Skin epidermis (tissue), 12 donors: ENCODE measurements at regions not wholly inside any gene's neighbourhood (a gene's known extent, or its start where the extent isn't known, plus 50 kb on each side); places are given as distances from the start of the nearest gene placed in this dataset.

ENCODE experiments used
- H3K27ac ChIP-seq, 21 experiments: fragments of 200-600 bp; sonication (generic) in 11 of 21; one replicate each; pipeline ENCODE4 v1.5.0; 2020; ENCODE audit warnings: mild to moderate bottlenecking in 3 of 21, inconsistent platforms in 2 of 21, moderate library complexity in 2 of 21
- H3K4me3 ChIP-seq, 7 experiments: fragments of 200-600 bp; sonication (generic) in 2 of 7; one replicate each; pipeline ENCODE4 v1.5.0; 2020; ENCODE audit warnings: inconsistent platforms in 2 of 7, mild to moderate bottlenecking in 2 of 7, moderate library complexity in 1 of 7

DNA sequence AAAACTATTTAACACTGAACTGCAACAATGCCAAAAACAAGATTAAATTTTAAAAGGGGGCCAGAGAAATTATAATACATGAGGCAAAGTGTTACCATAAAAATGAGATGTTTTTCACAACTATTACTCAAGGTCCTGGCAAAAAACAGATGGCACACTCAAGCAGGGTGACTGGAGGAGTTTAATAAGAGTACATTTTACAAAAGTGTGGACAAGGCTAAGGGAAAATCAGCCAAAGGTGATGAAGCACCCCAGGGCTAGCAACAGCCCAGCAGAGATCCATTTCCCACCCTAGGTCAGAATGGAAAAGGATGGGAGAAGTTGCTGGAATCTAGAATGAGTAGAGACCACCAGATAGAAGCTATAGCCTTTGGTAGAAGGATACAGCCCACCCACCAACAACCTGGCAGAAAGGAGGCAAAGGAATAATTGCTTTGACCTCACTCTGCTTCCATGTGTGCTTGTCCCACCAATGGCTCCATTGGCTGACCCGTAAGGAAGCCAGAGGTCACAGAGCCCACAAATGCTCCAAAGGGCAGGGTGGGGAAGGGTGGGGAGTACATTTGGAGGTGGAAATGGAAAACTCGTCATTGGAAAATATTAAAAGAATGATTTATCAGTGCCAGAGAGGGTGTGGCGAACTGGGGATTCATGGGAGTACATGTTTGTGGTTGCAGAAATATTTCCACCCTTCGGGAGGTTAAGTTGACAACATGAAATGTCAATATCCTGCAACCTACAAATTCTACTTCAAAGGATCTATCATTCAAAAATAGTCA lies 161.0 kb upstream of the UBE2E2 start:
- H3K4me3 ChIP-seq = no peak overlapping the region
- H3K27ac ChIP-seq = peak overlapping the region in 1 of 21 experiments; percentile 18

DNA sequence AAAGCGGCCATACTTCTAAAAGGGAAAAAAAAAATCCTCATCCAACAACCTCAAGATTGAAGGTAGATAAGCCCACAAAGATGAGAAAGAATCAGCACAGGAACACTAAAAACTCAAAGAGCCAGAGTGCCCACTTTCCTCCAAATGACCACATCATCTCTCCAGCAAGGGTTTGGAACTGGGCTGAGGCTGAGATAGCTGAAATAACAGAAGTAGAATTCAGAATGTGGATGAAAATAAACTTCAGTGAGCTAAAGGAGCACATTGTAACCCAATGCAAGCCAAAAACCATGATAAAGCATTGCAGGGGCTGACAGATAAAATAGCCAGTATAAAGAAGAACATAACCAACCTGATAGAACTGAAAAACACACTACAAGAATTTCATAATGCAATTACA lies 158.7 kb upstream of the UBE2E2 start:
- H3K27ac ChIP-seq = no peak overlapping the region
- no peak overlapping the region for H3K4me3 ChIP-seq

DNA sequence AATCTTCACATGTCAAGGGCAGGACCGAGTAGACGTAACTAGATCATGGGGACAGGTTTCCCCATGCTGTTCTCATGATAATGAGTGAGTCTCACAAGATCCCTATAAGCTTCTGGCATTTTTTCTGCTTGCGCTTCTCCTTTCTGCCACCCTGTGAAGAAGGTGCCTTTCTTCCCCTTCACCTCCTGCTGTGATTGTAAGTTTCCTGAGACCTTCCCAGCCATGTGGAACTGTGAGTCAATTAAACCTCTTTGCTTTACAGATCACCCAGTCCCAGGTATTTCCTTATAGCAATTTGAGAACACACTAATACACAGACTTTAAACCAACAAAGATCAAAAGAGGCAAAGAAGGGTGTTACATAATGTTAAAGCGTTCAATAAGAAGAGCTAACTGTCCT lies 156.6 kb upstream of the UBE2E2 start:
- H3K4me3 ChIP-seq = no peak overlapping the region

DNA sequence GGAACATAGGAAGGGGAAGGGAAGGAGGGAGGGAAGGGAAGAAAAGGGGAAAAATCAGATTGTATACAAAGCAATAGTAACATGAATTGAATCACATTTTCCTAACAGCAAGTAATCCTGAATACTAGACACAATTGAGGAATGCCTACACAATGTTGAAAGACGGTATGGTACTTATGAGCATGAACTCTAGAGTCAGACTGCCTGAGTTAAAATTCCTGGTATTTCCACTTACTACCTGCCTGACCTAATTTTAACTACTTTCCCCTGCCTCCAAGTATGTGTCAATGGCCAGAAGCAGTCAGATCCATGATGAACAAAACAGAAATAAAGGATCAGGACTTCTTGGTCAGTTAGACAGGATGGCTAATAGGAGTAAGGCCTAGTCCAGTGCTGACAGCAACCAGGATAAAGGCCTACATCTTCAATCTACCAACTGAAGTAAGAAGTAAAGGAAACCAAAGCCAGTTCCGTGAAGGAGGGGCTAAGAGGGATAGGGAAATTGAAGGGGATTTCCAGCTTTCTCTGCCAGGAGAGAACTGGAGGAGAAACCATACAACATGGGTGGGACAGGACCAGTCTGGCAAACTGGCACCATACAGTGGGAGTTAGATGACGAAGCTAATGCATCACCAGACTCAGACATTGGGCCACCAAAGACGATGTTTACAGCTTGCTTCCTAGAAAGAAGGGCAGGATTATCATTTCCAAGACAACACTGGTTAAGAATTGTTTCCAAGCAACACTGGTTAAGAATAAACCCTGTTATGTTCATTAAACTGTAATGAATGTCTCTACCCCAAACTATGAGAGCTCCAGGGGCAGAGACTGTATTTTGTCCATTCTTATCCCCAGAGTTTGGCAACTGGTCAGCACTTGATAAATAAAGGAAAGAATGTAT lies 151.6 kb upstream of the UBE2E2 start:
- H3K27ac ChIP-seq = peak overlapping the region in 2 of 21 experiments; percentile 20 to 46
- H3K4me3 ChIP-seq = no peak overlapping the region

More for the DNA sequence above, 156.6 kb upstream of the UBE2E2 start:
- no peak overlapping the region for H3K27ac ChIP-seq

DNA sequence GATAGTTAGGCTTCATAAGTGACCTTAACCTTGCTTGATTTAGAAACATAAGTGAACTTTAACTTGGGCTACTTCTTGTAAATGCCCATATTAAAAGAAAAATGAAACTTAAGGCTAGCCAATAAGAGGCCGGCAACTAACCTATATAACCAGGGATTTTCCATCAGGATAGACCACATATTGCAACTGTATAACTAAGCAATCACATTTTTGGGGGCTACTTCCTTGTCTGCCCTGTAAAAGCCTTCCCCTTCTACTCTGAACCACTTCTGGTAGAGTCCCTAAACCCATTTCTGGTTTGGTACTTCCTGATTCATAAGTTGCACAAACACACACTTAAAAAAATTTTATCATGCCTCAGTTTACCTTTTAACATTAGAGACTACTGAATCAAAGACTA lies 150.9 kb upstream of the UBE2E2 start:
- H3K4me3 ChIP-seq = no peak overlapping the region
- H3K27ac ChIP-seq = peak overlapping the region in 2 of 21 experiments; percentile 20 to 46

DNA sequence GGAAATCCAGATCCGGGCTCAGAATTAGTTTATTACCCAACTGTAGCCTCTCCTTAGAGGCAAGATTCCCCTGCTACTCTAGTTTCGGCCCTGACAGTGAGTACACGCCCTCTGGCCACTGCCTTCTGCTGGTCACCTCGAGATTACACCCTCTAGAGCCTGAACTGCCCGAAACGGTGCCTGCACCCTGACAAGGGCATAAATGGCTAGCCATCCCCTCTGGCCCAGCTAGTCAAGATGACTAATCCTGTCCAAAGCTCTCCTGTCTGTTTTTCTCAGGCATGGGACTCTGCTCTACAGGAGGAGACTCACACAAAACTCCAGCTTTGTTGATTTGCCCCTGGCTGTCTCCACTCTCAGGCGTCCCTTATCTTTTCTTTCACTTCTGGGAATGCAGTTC lies 150.5 kb upstream of the UBE2E2 start:
- H3K27ac ChIP-seq = no peak overlapping the region
- no peak overlapping the region for H3K4me3 ChIP-seq

DNA sequence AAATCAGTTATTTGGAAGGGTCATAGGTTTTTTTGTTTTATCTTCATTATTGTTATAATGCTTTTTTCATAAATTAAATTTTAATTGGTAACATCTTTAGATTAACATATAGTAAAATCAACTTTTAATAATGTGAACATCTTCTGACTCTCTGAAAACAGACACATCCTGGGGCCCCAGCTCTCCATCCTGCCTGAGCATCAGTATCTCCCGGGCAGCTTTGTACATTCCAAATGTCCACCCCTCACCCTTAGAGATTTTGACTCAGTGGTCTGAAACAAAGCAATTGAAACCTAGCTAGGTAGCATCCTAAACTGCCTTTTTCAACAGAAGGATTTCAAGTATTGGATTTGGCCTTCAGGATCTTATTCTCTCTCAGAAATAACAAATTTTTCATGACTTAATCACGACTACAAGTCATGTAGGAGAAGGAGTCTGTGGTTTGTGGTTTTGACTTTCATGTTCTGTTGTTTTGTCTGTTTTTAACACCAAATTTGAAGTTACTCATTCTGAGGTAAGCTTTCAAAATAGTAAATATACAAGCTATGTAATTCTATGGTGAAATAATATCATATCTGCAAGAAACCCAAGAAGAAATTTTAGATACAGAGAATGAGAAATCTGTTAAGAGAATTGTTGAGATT lies 147.3 kb upstream of the UBE2E2 start:
- H3K27ac ChIP-seq = peak overlapping the region in 1 of 21 experiments; percentile 4

DNA sequence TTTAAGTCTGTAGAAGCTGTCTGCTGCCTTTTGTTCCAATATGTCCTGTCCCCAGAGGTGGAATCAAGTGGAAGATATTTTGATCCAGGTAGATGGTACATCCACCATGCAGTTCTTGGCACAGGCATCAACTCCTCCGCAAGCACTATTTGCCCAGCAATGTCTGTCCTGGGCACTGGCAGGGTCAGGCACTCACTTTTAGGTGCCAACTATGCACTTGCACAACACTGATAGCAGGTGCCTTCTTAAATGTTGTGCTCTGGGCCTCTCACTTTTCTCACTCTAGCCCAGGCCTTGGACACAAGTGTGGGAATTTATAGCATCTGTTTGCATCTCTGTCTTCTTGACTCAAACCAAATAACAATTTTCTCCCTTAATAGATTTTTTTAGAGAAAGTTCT lies 140.5 kb upstream of the UBE2E2 start:
- Histone ChIP-seq H3K4me3 (no peak overlapping the region), H3K27ac (no peak overlapping the region)

More for the DNA sequence above, 147.3 kb upstream of the UBE2E2 start:
- no peak overlapping the region for H3K4me3 ChIP-seq

DNA sequence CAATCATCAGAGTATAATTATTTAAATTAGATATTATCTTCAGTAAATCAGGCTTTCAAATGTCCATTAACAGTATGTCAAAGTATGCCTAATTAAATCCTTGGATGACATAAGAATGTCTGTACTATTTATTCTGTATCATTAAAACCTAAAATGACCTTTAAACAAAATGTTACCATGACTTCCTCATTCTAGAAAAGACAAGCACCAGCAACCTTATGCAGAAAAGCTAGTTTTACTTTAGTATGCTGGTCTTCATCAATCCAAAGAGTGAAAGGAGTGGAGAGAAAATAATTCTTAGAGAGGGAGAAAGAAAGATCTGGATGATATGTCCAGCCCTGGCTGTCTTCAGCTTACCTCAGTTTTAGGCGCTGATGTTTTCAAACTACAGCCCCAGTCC lies 140.1 kb upstream of the UBE2E2 start:
- H3K27ac ChIP-seq = no peak overlapping the region
- H3K4me3 ChIP-seq = no peak overlapping the region

DNA sequence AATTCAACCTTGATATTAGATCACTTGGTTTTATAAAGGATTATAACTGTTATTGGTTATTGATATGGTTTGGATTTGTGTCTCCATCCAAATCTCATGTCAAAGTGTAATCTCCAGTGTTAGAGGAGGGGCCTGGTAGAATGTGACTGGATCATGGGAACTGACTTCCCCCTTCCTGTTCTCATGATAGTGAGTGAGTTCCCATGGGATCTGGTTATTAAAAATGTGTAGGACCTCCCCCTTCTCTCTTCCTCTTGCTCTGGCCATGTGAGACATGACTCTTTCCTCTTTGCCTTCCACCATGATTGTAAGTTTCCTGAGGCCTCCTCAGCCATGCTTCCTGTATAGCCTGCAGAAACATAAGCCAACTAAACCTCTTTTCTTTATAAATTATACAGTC lies 136.0 kb upstream of the UBE2E2 start:
- no peak overlapping the region for H3K4me3 ChIP-seq
- no peak overlapping the region for H3K27ac ChIP-seq

DNA sequence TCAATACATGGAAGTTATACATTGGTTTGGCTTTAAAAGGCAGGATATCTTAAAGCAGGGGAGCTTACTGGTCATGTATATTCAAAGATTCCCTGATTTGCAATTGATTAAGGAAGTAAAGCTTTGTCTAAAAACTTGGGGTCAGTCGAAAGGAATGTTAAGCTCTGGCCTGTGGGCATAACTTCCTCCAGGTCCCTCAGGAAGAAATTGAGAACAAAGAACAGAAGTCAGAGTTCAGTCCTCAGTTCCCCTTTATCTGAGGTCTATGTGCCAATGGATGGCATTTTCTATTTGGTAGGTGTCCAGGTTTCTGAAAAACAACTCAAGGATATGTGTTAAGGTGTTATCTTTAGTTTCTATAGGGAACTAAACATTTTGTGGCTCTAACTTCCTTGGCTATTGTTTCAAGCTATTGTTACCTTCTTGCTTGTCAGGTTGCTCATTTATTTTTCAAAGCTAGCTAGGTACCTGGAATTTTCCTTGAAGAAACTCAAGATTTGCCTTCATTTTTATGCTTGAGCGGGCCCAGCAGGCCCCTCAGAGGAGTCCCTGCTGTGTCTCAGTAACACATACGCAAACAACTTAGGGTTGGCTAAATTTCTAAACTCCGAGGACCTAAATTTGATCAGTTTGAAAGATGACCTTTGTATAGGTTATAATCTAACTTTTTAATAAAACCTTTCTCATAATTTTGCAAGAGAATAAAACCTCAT lies 135.0 kb upstream of the UBE2E2 start:
- no peak overlapping the region for H3K27ac ChIP-seq
- no peak overlapping the region for H3K4me3 ChIP-seq

DNA sequence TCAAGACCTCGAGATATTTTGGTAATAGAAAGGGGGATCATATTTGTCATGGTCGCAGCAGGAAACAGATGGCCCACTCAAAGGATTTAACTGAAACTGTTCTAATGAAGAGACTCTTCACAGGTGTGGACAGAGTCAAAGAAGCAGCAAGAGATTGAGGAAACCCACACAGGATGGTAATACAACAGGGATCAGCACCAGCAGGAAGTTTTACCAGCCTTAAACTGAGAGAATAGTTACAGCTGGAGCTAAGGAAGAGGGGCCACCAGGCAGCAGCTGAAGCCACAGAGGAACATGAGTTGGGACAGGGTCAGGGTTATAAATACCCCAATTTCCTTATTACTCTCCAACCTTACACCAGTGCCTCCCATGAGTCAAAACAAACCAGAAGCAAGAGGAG lies 131.8 kb upstream of the UBE2E2 start:
- peak overlapping the region in 6 of 21 experiments; percentile 7 to 60 (median 35) for H3K27ac ChIP-seq
- H3K4me3 ChIP-seq = no peak overlapping the region

DNA sequence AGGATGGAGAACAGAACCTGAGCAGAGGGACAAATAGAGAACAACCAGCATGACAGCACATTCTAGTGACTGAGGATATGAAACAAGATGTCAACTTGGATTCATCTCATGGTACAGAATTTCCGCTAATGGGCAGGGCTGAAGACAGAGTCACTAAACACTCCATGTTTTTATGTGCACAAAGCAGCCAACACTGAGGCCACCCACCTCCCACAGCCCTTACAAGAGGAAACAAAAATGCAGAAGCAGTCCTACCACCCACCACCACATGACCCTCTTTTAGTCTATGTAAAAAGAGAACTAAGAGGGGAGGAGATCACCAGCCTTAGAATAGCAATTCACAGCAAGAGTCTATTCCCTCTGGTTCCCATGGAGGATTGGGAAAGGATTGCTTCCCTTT lies 131.4 kb upstream of the UBE2E2 start:
- Histone ChIP-seq H3K4me3 (no peak overlapping the region), H3K27ac (peak overlapping the region in 3 of 21 experiments; percentile 31 to 61 (median 60))

DNA sequence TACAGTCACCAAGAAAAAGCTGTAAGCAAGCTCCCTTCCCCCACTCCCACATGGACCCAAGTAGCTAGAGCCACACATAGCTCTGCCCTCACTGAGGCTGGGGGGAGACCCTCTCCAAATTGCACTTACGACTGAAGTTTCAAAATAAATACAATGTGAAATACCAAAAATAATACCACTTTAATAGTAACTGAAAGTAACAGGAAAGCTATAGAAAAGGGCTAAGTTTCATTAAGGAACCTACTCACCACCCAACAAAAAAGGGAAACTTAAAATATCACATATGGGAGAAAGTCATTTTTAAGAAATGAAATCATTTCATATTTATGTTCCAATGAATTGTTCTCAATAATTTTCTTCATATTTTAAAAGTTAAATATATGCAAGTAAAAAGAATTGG lies 130.4 kb upstream of the UBE2E2 start:
- Histone ChIP-seq H3K4me3 (no peak overlapping the region), H3K27ac (peak overlapping the region in 4 of 21 experiments; percentile 7 to 61 (median 40))

DNA sequence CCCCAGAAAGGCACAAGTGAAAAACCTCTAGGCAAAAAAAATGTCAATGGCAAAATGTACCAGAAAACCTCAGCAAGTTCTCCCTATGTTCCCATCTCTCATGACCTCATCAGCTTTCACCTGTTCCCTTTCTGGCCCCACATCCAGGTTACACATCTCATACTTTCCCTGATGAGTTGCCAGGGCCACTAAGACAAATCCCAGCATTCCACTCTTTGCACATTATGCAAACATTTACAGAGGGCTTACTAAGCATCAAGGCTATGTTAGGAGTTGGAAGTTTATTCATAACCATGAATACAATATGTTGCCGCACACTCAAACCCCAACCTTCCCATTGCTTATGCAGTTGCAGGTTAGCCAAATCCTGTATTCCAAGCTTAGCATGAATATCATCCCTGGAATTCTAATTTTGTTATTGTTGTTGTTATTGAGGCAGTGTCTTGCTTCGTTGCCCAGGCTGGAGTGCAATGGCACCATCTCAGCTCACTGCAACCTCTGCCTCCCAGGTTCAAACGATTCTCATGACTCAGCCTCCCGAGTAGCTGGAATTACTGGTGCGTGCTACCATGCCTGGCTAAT lies 129.3 kb upstream of the UBE2E2 start:
- Histone ChIP-seq H3K27ac (no peak overlapping the region), H3K4me3 (no peak overlapping the region)

DNA sequence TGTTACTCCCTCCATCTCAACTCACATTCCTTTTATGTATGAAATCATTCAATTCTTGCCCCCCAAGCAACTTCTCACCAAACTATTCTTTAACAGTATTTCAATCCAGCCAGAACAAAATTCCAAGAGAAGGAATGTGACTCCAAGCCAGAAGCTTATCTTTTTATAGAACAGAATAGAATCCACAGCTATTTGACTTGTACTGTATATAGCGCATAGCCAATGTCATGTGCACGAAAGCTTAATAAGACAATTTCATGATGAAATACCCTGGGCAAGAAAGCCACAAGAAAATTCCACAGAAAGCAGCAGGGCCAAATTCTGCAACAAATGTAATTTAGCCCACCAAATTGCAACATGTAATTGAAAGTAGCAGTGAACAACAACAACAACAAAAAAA lies 127.6 kb upstream of the UBE2E2 start:
- Histone ChIP-seq H3K4me3 (no peak overlapping the region), H3K27ac (no peak overlapping the region)

DNA sequence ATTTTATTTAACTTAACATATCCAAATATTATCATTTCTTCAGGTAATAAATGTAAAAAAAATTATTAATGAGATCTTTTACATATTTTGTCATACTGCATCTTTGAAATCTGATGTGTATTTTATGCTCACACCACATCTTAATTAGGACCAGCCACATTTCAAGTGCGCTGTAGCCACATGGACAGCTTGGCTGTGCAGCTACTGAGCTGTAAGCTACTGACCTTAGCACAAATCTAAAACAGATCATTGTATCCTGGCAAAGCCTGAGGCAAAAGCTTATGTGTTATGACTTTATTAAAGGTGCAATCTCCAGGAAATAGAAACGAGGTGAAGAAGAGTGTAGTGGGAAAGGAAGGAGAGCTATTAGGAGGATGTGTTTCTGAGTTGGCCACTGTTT lies 126.7 kb upstream of the UBE2E2 start:
- no peak overlapping the region for H3K4me3 ChIP-seq
- H3K27ac ChIP-seq = no peak overlapping the region

DNA sequence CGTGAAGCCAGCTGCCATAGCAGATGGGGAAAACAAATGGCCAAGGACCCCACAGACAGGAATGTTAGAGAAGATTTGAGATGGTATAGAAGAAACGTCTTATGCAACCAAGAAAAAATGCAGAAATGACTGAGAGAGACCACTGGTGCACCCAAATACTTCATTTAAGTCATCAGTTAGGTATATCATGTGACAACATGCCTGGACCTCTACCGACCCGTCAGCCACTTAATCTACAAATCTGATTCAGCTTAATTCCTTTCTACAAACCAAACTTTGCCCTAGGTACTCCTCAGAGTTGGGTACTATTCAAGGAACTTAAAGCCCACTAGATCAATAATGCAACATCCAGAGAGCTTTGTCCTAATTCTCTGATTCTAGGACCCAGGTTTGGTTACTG lies 126.0 kb upstream of the UBE2E2 start:
- no peak overlapping the region for H3K4me3 ChIP-seq

DNA sequence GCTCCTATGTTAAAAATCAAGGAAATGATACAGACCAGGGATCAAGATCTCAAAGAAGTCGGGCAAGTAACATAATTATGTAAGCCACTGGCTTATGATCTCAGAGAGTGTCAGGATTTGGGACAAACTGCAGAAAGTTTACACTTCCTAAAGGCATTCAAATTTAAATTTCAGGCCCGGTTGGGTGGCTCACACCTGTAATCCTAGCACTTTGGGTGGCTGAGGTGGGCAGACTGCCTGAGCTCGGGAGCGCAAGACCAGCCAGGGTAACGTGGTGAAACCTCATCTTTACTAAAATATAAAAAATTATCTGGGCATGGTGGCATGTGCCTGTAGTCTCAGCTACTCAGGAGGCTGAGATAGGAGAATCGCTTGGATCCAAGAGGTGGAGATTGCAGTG lies 124.4 kb upstream of the UBE2E2 start:
- Histone ChIP-seq H3K4me3 (no peak overlapping the region), H3K27ac (no peak overlapping the region)

More for the DNA sequence above, 126.0 kb upstream of the UBE2E2 start:
- H3K27ac ChIP-seq = no peak overlapping the region
